LNCaP clone FGC (cell line): ENCODE measurements at regions not wholly inside any gene's neighbourhood (a gene's known extent, or its start where the extent isn't known, plus 50 kb on each side); places are given as distances from the start of the nearest gene placed in this dataset.
A peak's percentile ranks its signal among the peaks of the same experiment; 100 is the strongest.
"Not testable (repeated sequence)": the region's sequence is repeated elsewhere in the genome, so short reads cannot be mapped to it uniquely, and the experiment has no call there.

ENCODE experiments used
- DNase-seq: peaks from one replicate; pipeline ENCODE4 v3.0.0-alpha.2; 2011; ENCODE audit warnings: low read depth
- H3K4me3 ChIP-seq: 2 replicates; pipeline ENCODE4 v1.5.1; 2011; ENCODE audit warnings: mild to moderate bottlenecking, low read depth, low read length, control low read depth
- CTCF ChIP-seq: IDR thresholded peaks from 2 replicates; pipeline ENCODE4 v1.5.1; 2012; ENCODE audit warnings: mild to moderate bottlenecking; ENCODE audit not compliant: control insufficient read depth, insufficient read depth; ENCODE audit errors: extremely low read depth

- no peak for DNase-seq
- TF ChIP-seq CTCF, result no peak
- H3K4me3 ChIP-seq, result no peak overlapping the region
These were observed 59.7 kb downstream of the HMGB3 start for GRCh38 chrX:151042842-151043241.

GRCh38 chrX:151066373-151066772 lies 83.2 kb downstream of the HMGB3 start:
- not testable (repeated sequence) for DNase-seq, H3K4me3 ChIP-seq

- no peak for TF ChIP-seq CTCF
- no peak overlapping the region for H3K4me3 ChIP-seq
- no peak for DNase-seq
These were observed 90.6 kb downstream of the HMGB3 start for GRCh38 chrX:151073767-151074166.

GRCh38 chrX:151081016-151081415 lies 95.4 kb upstream of the GPR50 start:
- DNase-seq, result no peak
- no peak for TF ChIP-seq CTCF
- H3K4me3 ChIP-seq, result no peak overlapping the region

- DNase-seq, result no peak
- TF ChIP-seq CTCF, result peak; percentile 74
- no peak overlapping the region for H3K4me3 ChIP-seq
These were observed 94.1 kb upstream of the GPR50 start for GRCh38 chrX:151082077-151082948.

- no peak for TF ChIP-seq CTCF
- DNase-seq, result no peak
- no peak overlapping the region for H3K4me3 ChIP-seq
These were observed 91.9 kb upstream of the GPR50 start for GRCh38 chrX:151084454-151084853.

GRCh38 chrX:151085207-151085606 lies 91.2 kb upstream of the GPR50 start:
- DNase-seq, result peak; percentile 54
- H3K4me3 ChIP-seq, result no peak overlapping the region
- no peak for TF ChIP-seq CTCF
